ENCODE measurements at regions not wholly inside any gene's neighbourhood (a gene's known extent, or its start where the extent isn't known, plus 50 kb on each side); places are given as distances from the start of the nearest gene placed in this dataset.

DNA sequence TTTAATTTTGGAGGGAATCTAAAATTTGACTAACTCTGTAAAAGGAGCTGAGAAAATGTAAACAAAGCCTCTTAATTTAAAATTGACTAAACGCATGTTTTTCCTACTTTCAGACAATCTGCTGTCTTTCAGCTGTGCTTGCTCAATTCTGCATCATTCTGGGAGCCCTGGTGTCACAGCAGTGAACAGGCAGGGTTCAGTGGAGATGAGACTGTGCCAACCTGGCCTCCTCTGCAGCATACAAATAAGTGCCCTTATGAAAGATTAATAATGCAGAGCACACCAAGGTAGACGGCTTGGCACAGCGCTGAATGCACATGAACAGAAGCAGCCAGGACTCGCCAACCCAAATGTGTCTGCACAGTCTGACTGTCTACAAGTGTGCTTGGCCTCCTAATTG is 222.0 kb upstream of the CHAC2 start:
- TF ChIP-seq, protein P1, sequence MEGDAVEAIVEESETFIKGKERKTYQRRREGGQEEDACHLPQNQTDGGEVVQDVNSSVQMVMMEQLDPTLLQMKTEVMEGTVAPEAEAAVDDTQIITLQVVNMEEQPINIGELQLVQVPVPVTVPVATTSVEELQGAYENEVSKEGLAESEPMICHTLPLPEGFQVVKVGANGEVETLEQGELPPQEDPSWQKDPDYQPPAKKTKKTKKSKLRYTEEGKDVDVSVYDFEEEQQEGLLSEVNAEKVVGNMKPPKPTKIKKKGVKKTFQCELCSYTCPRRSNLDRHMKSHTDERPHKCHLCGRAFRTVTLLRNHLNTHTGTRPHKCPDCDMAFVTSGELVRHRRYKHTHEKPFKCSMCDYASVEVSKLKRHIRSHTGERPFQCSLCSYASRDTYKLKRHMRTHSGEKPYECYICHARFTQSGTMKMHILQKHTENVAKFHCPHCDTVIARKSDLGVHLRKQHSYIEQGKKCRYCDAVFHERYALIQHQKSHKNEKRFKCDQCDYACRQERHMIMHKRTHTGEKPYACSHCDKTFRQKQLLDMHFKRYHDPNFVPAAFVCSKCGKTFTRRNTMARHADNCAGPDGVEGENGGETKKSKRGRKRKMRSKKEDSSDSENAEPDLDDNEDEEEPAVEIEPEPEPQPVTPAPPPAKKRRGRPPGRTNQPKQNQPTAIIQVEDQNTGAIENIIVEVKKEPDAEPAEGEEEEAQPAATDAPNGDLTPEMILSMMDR (IDR thresholded peaks at IDR 0.05), result no peak
- TF ChIP-seq POLR2A (IDR thresholded peaks at IDR 0.05) (no peak), EP300 (IDR thresholded peaks at IDR 0.05) (no peak)
